K562 (cell line): ENCODE measurements at regions not wholly inside any gene's neighbourhood (a gene's known extent, or its start where the extent isn't known, plus 50 kb on each side); places are given as distances from the start of the nearest gene placed in this dataset.

Source experiments
- ATAC-seq: fragments of 200-7000 bp; cut with Tn5 transposase; 3 replicates; pipeline ENCODE4 v1.9.1; 2020; ENCODE audit warnings: moderate library complexity
- BruUV-seq: library from RNA; stranded (reverse); fragments of 400-500 nt; replicated peaks from 2 replicates; lab custom pipeline; 2021; lab: Mats Ljungman, UMichigan
- CTCF ChIA-PET: fragments of 300-600 bp; formaldehyde crosslinking; extraction: SDS; loops from one replicate; lab custom pipeline; 2021; ENCODE audit warnings: low intra/inter-chr PET ratio; lab: Yijun Ruan, JAX
- POLR2A ChIA-PET: fragments of 300-600, 350-650 bp; sonication (Branson Sonifier 250); formaldehyde crosslinking; extraction: SDS; loops from one replicate; lab custom pipeline; 2021; ENCODE audit warnings: antibody characterized with exemption, inconsistent platforms; lab: Yijun Ruan, JAX
- DNase-seq, 4 experiments: peaks; one replicate each; pipeline versions ENCODE4 v3.0.0 to v3.0.0-alpha.2; 2011 to 2018; ENCODE audit warnings: low spot score in 3 of 4, mixed read lengths in 3 of 4; ENCODE audit errors: extremely low read depth in 1 of 4
- FAIRE-seq: peaks from 2 replicates; lab custom pipeline; 2011; peaks lifted over from hg19 to GRCh38; lab: Jason Lieb, UNC
- H2AFZ ChIP-seq: 2 replicates; pipeline ENCODE4 v1.6.0; 2011; ENCODE audit warnings: low read depth, low read length, control low read depth, inconsistent platforms
- H3K27ac ChIP-seq: fragments of 200-600 bp; 3 replicates; pipeline ENCODE4 v1.8.0; 2011; ENCODE audit warnings: low read depth, mild to moderate bottlenecking, control low read depth, inconsistent platforms, low read length, moderate library complexity, mixed read lengths; ENCODE audit errors: extremely low read depth
- H3K27me3 ChIP-seq, 2 experiments: fragments of 300-600 bp in 1 of 2; 2 replicates in 1 of 2; 3 replicates in 1 of 2; pipeline versions ENCODE4 v1.6.0 to v1.8.0; 2011; ENCODE audit warnings: inconsistent platforms in 2 of 2, low read length in 2 of 2, mild to moderate bottlenecking in 1 of 2, mixed read lengths in 1 of 2, moderate library complexity in 1 of 2; ENCODE audit not compliant: control insufficient read depth in 2 of 2, insufficient read depth in 2 of 2
- H3K36me3 ChIP-seq: fragments of 300-600 bp; 3 replicates; pipeline ENCODE4 v1.8.0; 2011; ENCODE audit warnings: mild to moderate bottlenecking, low read length, inconsistent platforms; ENCODE audit not compliant: control insufficient read depth, insufficient read depth
- H3K4me1 ChIP-seq, 2 experiments: fragments of 200-600 bp in 1 of 2; replicated peaks in 1 of 2; 2 replicates in 1 of 2; 3 replicates in 1 of 2; pipeline versions ENCODE4 v1.5.1 to v1.8.0; 2011; ENCODE audit warnings: inconsistent platforms in 2 of 2, low read length in 2 of 2, mild to moderate bottlenecking in 1 of 2, mixed read lengths in 1 of 2, moderate library complexity in 1 of 2; ENCODE audit not compliant: control insufficient read depth in 2 of 2, insufficient read depth in 2 of 2
- H3K4me2 ChIP-seq: 2 replicates; pipeline ENCODE4 v1.6.1; 2011; ENCODE audit warnings: low read length, control low read depth, inconsistent platforms, mixed read lengths; ENCODE audit not compliant: insufficient read depth
- H3K4me3 ChIP-seq: fragments of 200-600 bp; sonication (generic), shearing (Covaris generic); 2 replicates; pipeline ENCODE4 v1.5.1; 2016; ENCODE audit warnings: control low read depth, inconsistent platforms
- H3K79me2 ChIP-seq: fragments of 200-600 bp; 3 replicates; pipeline ENCODE4 v1.8.0; 2011; ENCODE audit warnings: low read length, inconsistent platforms; ENCODE audit not compliant: control insufficient read depth, insufficient read depth
- H3K9ac ChIP-seq, 2 experiments: 2 replicates each; pipeline versions ENCODE4 v1.6.0 to v1.6.1; 2011; ENCODE audit warnings: low read depth in 2 of 2, low read length in 2 of 2, control low read depth in 1 of 2, inconsistent platforms in 1 of 2, mild to moderate bottlenecking in 1 of 2, mixed read lengths in 1 of 2; ENCODE audit not compliant: insufficient read depth in 1 of 2
- H3K9me1 ChIP-seq: one replicate; pipeline ENCODE4 v1.6.0; 2011; ENCODE audit warnings: inconsistent platforms, mild to moderate bottlenecking, low read length, moderate library complexity; ENCODE audit not compliant: control insufficient read depth, insufficient read depth
- H3K9me3 ChIP-seq: replicated peaks from 2 replicates; pipeline ENCODE4 v1.5.1; 2011; ENCODE audit warnings: low read depth, low read length, inconsistent platforms; ENCODE audit not compliant: control insufficient read depth, insufficient read depth
- H4K20me1 ChIP-seq: replicated peaks from 2 replicates; pipeline ENCODE4 v1.6.1; 2011; ENCODE audit warnings: low read length, inconsistent platforms, mixed read lengths; ENCODE audit not compliant: control insufficient read depth, insufficient read depth
- CLOCK ChIP-seq: fragments of 250-450 bp; sonication (Bioruptor Pico); IDR thresholded peaks from 2 replicates; pipeline ENCODE4 v1.4.0; 2020; ENCODE audit warnings: mild to moderate bottlenecking, moderate library complexity, borderline replicate concordance
- SMARCA4 ChIP-seq: fragments of 450-650 bp; IDR thresholded peaks from 2 replicates; pipeline ENCODE4 v1.6.1; 2016
- WGBS: fragments of 100-300 bp; shearing (Covaris generic); methylation state at CpG from one replicate; pipeline ENCODE4 v1.1.6; 2016; ENCODE audit warnings: low coverage, mixed read lengths; ENCODE audit not compliant: insufficient coverage; ENCODE audit errors: missing lambda C conversion rate; 5-methylcytosine and 5-hydroxymethylcytosine counted together
- in situ Hi-C: fragments of 300-500 bp; cut with MboI; formaldehyde crosslinking; loops from 4 replicates; pipeline ENCODE4 v1.15.0; 2018; ENCODE audit warnings: inconsistent platforms, mixed read lengths
- intact Hi-C: fragments of 100-400 bp; cut with micrococcal nuclease; formaldehyde crosslinking; loops from 2 replicates; pipeline ENCODE4 v1.14.2; 2022
- TF ChIP-seq, protein P1 (sequence below), 2 experiments: fragments of 450-650 bp in 1 of 2; sonication (generic) in 1 of 2; formaldehyde crosslinking in 1 of 2; IDR thresholded peaks; 2 replicates each; pipeline versions ENCODE4 v1.7.1 to v1.9.0; 2016 to 2022; ENCODE audit warnings: inconsistent platforms in 1 of 2, mild to moderate bottlenecking in 1 of 2, missing genetic modification reagents in 1 of 2

DNA sequence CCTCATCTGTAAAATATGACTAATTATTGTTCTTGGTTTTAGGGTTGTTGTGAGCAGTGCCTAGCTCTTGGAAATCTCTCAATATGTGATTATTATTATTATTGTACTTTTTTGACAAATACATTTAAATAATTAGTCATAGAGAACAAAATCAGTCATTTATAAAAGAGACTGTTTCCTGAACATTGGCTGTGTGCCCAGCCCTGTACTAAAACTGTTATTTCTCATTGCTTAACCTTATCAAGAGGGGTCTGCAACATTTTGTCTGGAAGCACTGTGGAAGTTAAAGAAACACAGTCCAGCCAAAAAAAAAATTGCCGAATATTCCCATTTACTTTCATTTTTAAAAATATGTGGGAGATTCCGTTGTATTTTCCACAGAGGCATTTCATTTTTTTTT lies 989.2 kb upstream of the SLIT2 start (continued):
- TF ChIP-seq, protein P1, sequence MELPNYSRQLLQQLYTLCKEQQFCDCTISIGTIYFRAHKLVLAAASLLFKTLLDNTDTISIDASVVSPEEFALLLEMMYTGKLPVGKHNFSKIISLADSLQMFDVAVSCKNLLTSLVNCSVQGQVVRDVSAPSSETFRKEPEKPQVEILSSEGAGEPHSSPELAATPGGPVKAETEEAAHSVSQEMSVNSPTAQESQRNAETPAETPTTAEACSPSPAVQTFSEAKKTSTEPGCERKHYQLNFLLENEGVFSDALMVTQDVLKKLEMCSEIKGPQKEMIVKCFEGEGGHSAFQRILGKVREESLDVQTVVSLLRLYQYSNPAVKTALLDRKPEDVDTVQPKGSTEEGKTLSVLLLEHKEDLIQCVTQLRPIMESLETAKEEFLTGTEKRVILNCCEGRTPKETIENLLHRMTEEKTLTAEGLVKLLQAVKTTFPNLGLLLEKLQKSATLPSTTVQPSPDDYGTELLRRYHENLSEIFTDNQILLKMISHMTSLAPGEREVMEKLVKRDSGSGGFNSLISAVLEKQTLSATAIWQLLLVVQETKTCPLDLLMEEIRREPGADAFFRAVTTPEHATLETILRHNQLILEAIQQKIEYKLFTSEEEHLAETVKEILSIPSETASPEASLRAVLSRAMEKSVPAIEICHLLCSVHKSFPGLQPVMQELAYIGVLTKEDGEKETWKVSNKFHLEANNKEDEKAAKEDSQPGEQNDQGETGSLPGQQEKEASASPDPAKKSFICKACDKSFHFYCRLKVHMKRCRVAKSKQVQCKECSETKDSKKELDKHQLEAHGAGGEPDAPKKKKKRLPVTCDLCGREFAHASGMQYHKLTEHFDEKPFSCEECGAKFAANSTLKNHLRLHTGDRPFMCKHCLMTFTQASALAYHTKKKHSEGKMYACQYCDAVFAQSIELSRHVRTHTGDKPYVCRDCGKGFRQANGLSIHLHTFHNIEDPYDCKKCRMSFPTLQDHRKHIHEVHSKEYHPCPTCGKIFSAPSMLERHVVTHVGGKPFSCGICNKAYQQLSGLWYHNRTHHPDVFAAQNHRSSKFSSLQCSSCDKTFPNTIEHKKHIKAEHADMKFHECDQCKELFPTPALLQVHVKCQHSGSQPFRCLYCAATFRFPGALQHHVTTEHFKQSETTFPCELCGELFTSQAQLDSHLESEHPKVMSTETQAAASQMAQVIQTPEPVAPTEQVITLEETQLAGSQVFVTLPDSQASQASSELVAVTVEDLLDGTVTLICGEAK (IDR thresholded peaks at IDR 0.05): no peak
- TF ChIP-seq, protein P1 (CRISPR knock-in tag; IDR thresholded peaks at IDR 0.05): no peak

DNA sequence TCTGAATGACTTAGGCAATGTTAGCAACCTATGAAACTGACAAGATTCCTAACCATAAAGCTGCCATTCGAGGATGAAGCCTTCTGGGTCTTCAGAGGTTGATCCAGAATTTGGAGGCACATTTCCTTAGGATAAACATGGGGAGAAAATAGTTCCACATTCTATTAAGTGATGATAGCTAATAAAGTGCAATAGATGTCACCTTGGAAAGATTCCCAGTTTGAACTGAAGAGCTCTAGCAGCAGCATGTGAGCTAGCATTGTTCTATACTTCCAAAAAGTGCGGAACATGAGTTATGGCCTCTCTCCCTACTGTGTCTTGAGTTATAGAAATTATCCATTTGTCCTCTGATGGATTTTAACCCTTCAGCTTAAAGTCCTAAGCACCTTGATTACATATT lies 991.4 kb upstream of the SLIT2 start:
- DNase-seq: no peak
- H4K20me1 ChIP-seq: no peaks in the 10 kb centered on the region
- POLR2A ChIA-PET: no interaction called here
- H3K27ac ChIP-seq: no peak overlapping the region
- intact Hi-C loops (no loop called here), in situ Hi-C loops (no loop called here)
- H3K4me3 ChIP-seq: no peak overlapping the region
- no peaks in the 10 kb centered on the region for H3K27me3 ChIP-seq
- FAIRE-seq: no peak
- H3K9me3 ChIP-seq: no peaks in the 10 kb centered on the region
- H3K79me2 ChIP-seq: no peaks in the 10 kb centered on the region
- H3K4me2 ChIP-seq: no peak overlapping the region
- no peak for ATAC-seq
- no TSS peak for BruUV-seq
- no peaks in the 10 kb centered on the region for H3K9me1 ChIP-seq
- no peaks in the 10 kb centered on the region for H3K4me1 ChIP-seq
- H3K9ac ChIP-seq: no peak overlapping the region
- H2AFZ ChIP-seq: no peak overlapping the region
- CTCF ChIA-PET: no interaction called here
- 3% methylated on average over 2 of the region's 2 CpGs for WGBS
- H3K36me3 ChIP-seq: no peaks in the 10 kb centered on the region
- no peak for TF ChIP-seq CLOCK
- TF ChIP-seq SMARCA4: no peak
